ENCODE measurements at regions not wholly inside any gene's neighbourhood (a gene's known extent, or its start where the extent isn't known, plus 50 kb on each side); places are given as distances from the start of the nearest gene placed in this dataset.
"Not testable (repeated sequence)": the region's sequence is repeated elsewhere in the genome, so short reads cannot be mapped to it uniquely, and the experiment has no call there.

- no peak for DNase-seq (ENCODE audit: low spot score)
Measured at GRCh38 chr2:183919167-183919566, 679.2 kb upstream of the ZNF804A start.

GRCh38 chr2:183919926-183920325 lies 678.4 kb upstream of the ZNF804A start:
- DNase-seq (ENCODE audit: low spot score) = no peak

GRCh38 chr2:183925281-183925680 lies 673.0 kb upstream of the ZNF804A start:
- no peak for DNase-seq (ENCODE audit: low spot score)

DNA sequence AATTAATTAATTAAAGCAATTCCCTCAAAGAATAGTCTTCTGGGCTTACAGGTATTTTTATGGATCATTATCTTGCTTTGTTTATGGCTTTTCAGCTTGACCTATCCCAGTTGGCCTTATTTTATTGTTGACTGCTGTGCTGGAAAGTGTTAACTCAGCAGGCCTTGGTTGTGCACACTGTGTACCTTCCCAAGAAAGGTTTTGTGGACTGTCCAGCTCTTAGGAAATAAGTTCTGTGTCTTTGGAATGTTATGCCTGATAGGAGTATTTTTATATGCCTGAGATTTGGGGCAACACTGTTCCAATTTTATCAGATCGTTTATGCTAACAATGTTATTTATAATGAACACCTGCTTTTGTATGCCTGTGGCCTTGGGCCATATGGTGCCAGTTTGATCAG lies 671.9 kb upstream of the ZNF804A start:
- DNase-seq (ENCODE audit: low spot score) = no peak

DNA sequence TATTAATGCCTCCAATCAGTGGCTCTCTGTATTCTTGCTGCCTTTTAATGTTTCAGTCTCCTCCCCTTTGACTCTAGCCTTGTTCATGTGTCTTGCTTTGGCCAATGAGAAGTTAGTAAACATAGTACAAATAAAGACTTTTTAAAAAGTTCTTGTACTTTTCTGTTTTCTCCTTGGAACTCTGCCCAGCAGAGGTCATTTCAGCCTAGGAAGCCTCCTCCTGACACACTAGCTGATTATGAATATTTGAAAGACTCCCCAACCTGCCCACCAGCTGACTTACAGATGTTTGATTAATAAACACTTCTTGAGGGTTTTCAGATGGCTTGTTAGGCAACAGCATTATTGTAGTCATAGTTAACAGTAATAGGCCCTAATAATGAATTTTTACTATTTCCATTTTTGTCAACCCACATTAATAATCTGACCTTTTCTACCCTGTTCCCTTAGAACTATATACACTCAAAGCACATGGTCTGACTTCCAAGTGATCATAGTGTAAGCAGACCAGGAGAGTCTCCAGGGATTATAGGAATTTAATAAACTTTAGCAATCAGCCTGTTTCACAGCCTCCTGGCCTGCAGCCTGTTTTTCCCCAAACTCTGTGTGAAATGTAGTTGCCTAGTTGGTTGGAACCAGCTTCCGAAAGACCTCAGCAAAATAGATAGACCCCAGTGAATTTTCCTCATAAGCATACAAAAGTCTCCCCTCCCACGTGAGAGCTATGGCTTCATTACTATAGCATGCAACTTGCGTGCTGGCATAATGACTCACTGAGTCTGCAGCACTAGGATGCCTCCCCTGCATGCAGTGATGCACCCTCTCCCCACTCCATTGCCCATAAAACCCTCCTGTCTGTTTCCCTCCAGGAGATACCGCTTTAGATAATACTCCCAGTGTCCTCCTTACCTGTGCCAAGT lies 670.7 kb upstream of the ZNF804A start:
- no peak for DNase-seq (ENCODE audit: low spot score)

- DNase-seq (ENCODE audit: low spot score) = no peak
Measured at GRCh38 chr2:183935005-183935404, 663.3 kb upstream of the ZNF804A start.

- no peak for DNase-seq (ENCODE audit: low spot score)
Measured at GRCh38 chr2:183937220-183937619, 661.1 kb upstream of the ZNF804A start.

DNA sequence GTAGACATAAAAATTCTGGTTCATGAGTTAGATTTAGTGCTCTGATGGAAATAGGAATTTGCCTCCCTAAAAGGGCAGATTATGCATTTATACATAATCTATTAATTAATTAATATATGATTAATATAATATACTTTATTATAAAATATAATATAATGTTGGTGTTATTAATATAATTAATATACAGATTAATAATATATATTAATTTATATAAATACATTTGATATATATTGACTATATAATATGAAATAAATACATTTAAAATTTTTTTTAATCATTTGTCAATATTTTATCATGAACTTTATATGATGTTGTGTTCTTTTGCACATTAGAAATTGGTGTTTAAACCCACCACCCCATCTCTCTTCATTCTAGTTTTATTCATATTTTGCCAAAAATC lies 652.1 kb upstream of the ZNF804A start:
- no peak for DNase-seq (ENCODE audit: low spot score)

GRCh38 chr2:183948861-183949260 lies 649.5 kb upstream of the ZNF804A start:
- no peak for DNase-seq (ENCODE audit: low spot score)

DNA sequence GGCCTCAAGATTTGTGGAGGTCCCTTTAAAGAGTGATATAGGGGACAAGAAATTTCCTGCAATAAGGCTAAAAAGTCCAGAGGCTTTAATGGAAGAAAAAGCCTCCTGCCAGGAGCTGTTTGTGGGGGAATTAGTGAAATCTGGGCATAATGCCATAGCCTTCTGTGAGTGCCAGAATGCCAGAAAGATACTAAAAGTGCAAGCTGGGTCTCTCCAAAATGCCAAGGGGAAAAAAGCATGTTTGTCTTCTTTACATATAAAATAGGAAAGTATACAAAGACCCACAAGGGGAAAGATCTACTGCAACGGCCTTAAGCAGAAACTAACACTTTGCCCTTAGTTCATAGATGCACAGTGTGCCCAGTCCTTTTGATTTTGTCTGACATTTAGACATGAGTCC lies 647.7 kb upstream of the ZNF804A start:
- no peak for DNase-seq (ENCODE audit: low spot score)

- DNase-seq (ENCODE audit: low spot score) = no peak
Measured at GRCh38 chr2:183951630-183952029, 646.7 kb upstream of the ZNF804A start.

DNA sequence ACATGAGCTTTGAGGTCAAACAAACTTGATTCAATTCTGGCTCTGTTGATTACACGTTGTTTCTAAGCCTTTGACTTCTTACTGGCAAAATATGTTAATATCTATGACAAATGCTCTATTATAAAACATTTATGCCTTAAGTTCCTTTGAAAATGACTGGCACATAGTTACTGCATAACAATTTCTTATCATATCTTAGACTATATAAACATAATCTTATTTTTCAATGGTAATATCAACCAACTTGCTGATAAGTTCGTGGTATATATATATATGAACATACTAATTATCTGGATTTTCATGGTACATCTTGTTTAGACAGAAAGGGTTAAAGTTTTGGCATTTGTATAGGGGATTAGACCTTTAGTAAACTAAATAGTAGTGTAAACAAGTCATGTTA lies 645.6 kb upstream of the ZNF804A start:
- DNase-seq (ENCODE audit: low spot score) = no peak

DNA sequence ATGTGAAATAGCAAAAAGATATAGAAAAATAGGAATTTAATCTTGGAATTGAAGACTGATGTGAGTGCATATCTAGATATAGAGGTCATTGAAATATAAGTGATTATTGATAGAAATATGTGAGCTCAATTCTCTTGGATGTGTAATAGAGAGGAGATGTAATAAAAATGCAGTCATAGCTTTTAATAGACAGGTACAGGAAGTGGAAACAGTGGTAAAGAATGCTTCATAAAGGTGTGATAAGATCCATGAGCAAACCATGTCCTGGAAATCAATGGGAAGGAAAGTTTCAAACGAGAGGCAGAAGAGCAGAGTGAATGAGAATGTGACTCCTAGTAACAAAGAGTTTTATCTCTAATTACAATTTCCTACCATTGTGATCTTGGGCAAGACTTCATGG lies 634.7 kb upstream of the ZNF804A start:
- DNase-seq (ENCODE audit: low spot score) = no peak

DNA sequence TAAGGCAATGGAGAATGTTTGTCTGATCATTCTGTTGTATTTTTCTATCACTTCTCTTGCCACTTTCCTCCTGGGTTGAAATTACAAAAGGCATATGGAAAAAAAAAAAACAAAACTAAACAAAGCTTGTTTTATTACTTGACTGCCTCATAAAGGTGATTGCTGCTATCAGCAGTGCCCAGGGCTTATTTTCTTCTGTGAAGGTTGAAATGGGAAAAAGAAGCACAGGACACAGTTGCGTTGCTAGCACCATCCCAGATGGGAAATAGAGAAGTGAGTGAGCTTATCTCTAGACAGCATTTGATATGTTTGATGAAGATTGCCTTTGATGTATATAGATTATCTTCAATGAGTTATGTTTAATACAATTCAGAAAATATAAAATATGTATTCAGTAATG lies 633.8 kb upstream of the ZNF804A start:
- no peak for DNase-seq (ENCODE audit: low spot score)

- DNase-seq (ENCODE audit: low spot score) = no peak
Measured at GRCh38 chr2:183967756-183968155, 630.6 kb upstream of the ZNF804A start.

DNA sequence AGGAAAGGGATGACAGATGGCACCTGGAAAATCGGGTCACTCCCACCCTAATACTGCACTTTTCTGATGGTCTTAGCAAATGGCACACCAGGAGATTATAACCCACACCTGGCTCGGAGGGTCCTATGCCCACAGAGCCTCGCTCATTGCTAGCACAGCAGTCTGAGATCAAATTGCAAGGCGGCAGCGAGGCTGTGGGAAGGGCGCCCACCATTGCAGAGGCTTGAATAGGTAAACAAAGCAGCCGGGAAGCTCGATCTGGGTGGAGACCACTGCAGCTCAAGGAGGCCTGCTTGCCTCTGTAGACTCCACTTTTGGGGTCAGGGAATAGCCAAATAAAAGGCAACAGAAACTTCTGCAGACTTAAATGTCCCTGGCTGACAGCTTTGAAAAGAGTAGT lies 622.7 kb upstream of the ZNF804A start:
- DNase-seq (ENCODE audit: low spot score) = not testable (repeated sequence)

- DNase-seq (ENCODE audit: low spot score) = no peak
Measured at GRCh38 chr2:183984871-183985270, 613.5 kb upstream of the ZNF804A start.

DNA sequence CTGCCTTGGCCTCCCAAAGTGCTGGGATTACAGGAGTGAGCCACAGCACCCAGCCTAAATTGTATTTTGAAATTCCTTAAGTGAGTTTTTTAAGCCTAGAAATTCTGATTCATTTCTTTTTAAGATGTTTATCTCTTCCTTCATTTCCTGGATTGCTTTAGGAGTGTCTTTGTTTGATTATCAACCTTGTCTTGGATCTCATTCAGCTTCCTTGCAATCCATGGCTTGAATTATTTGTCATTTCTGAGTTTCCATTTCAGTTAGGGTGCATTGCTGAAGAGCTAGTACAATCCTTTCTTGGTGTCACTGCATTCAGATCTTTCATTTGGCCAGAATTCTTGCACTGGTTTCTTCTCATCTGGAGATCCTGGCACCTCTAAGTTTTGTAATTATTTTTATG lies 606.4 kb upstream of the ZNF804A start:
- DNase-seq (ENCODE audit: low spot score) = no peak

DNA sequence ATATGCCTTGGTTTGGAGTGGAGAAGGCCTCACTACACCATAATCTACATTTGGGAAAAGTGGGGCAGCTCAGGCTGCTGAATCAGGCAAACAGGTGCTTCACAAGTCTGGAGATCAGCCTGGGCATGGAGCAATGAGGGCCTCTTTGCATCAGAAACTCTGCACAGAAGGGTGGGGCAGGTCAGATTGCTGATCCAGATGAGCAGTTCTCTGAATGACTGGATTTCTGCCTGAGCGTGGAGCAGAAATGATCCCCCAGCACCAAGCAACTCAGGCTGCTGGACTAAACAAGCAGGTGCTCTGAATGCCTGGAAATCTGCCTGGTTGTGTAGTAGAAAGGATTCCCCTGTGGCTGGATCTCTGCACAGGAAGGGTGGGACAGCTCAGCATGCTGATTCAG lies 605.3 kb upstream of the ZNF804A start:
- no peak for DNase-seq (ENCODE audit: low spot score)

GRCh38 chr2:183995632-183996031 lies 602.7 kb upstream of the ZNF804A start:
- no peak for DNase-seq (ENCODE audit: low spot score)

- DNase-seq (ENCODE audit: low spot score) = no peak
Measured at GRCh38 chr2:183996825-183997793, 601.2 kb upstream of the ZNF804A start.

- no peak for DNase-seq (ENCODE audit: low spot score)
Measured at GRCh38 chr2:183998041-183998796, 600.1 kb upstream of the ZNF804A start.

All from ureter (tissue), 1 donor.